Parathyroid adenoma (tissue), 2 donors: ENCODE measurements at regions not wholly inside any gene's neighbourhood (a gene's known extent, or its start where the extent isn't known, plus 50 kb on each side); places are given as distances from the start of the nearest gene placed in this dataset.

Experiments used
- H2AFZ ChIP-seq: fragments of 300-600 bp; sonication (generic); one replicate; pipeline ENCODE4 v1.7.0; 2017; ENCODE audit warnings: antibody characterized with exemption, mild to moderate bottlenecking
- H3K27ac ChIP-seq: fragments of 300-600 bp; sonication (generic); one replicate; pipeline ENCODE4 v1.7.0; 2017
- H3K27me3 ChIP-seq: fragments of 300-600 bp; sonication (generic); one replicate; pipeline ENCODE4 v1.7.0; 2017; ENCODE audit warnings: low read length; ENCODE audit not compliant: control insufficient read depth, insufficient read depth
- H3K36me3 ChIP-seq: fragments of 300-600 bp; sonication (generic); one replicate; pipeline ENCODE4 v1.7.0; 2017; ENCODE audit warnings: low read length; ENCODE audit not compliant: control insufficient read depth, insufficient read depth
- H3K4me1 ChIP-seq: fragments of 300-600 bp; sonication (generic); one replicate; pipeline ENCODE4 v1.7.0; 2017; ENCODE audit warnings: control low read depth
- H3K4me2 ChIP-seq: fragments of 300-600 bp; sonication (generic); one replicate; pipeline ENCODE4 v1.7.0; 2017; ENCODE audit warnings: low read length
- H3K4me3 ChIP-seq: fragments of 300-600 bp; sonication (generic); one replicate; pipeline ENCODE4 v1.7.0; 2017; ENCODE audit warnings: low read depth, low read length
- H3K79me2 ChIP-seq: fragments of 300-600 bp; sonication (generic); one replicate; pipeline ENCODE4 v1.7.0; 2017; ENCODE audit warnings: control low read depth
- H3K9ac ChIP-seq: fragments of 300-600 bp; sonication (generic); one replicate; pipeline ENCODE4 v1.7.0; 2017; ENCODE audit warnings: mild to moderate bottlenecking
- H3K9me3 ChIP-seq: fragments of 300-600 bp; sonication (generic); one replicate; pipeline ENCODE4 v1.7.0; 2017; ENCODE audit warnings: low read length; ENCODE audit not compliant: control insufficient read depth
- TF ChIP-seq, protein P1 (sequence below): fragments of 300-600 bp; sonication (generic); IDR thresholded peaks from one replicate; pipeline ENCODE4 v1.7.0; 2017; ENCODE audit warnings: antibody characterized with exemption, mild to moderate bottlenecking
- donor health status: primary hyperparathyroidism.

GRCh38 chr10:31148951-31149350, 117.3 kb upstream of the ZNF438 start:
- H2AFZ ChIP-seq: no peak overlapping the region
- H3K4me2 ChIP-seq: no peak overlapping the region
- no peak overlapping the region for H3K4me3 ChIP-seq
- no peaks in the 10 kb centered on the region for H3K36me3 ChIP-seq
- TF ChIP-seq, protein P1, sequence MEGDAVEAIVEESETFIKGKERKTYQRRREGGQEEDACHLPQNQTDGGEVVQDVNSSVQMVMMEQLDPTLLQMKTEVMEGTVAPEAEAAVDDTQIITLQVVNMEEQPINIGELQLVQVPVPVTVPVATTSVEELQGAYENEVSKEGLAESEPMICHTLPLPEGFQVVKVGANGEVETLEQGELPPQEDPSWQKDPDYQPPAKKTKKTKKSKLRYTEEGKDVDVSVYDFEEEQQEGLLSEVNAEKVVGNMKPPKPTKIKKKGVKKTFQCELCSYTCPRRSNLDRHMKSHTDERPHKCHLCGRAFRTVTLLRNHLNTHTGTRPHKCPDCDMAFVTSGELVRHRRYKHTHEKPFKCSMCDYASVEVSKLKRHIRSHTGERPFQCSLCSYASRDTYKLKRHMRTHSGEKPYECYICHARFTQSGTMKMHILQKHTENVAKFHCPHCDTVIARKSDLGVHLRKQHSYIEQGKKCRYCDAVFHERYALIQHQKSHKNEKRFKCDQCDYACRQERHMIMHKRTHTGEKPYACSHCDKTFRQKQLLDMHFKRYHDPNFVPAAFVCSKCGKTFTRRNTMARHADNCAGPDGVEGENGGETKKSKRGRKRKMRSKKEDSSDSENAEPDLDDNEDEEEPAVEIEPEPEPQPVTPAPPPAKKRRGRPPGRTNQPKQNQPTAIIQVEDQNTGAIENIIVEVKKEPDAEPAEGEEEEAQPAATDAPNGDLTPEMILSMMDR: no peak
- H3K79me2 ChIP-seq: no peaks in the 10 kb centered on the region
- H3K27ac ChIP-seq: no peak overlapping the region
- no peaks in the 10 kb centered on the region for H3K9me3 ChIP-seq
- no peaks in the 10 kb centered on the region for H3K4me1 ChIP-seq
- H3K27me3 ChIP-seq: no peaks in the 10 kb centered on the region
- H3K9ac ChIP-seq: no peak overlapping the region

DNA sequence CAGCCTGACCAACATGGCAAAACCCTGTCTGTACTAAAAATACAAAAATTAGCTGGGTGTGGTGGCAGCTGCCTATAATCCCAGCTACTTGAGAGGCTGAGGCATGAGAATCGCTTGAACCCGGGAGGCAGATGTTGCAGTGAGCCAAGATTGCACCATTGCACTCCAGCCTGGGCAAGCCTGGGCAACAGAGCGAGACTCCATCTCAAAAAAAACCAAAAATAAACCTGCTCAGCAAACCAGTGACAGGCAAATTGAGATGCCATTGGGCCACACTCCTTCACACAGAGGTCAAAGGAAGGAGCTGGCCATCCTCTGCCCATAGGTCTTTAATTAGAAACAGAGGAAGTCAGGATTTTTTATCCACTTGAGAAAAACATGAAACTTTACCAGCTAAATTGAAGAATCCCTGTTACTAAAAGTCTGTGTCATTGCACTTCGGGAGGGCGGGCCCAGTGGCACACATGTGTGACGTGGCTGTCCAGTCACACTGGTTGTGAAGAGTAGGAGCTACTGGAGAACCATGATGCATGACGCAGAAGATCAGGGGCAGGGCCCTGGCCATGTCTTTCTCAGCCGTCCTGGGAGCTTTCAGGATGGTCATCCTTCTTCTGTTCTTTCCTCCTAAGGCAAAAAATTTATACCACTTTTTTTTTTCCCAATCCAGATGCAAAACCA, 118.3 kb upstream of the ZNF438 start:
- Histone ChIP-seq H3K4me2 (no peak overlapping the region), H2AFZ (no peak overlapping the region), H3K4me3 (no peak overlapping the region), H3K27me3 (no peaks in the 10 kb centered on the region), H3K9me3 (no peaks in the 10 kb centered on the region), H3K27ac (no peak overlapping the region), H3K36me3 (no peaks in the 10 kb centered on the region), H3K4me1 (no peaks in the 10 kb centered on the region), H3K9ac (no peak overlapping the region), H3K79me2 (no peaks in the 10 kb centered on the region)
- TF ChIP-seq, protein P1: no peak

DNA sequence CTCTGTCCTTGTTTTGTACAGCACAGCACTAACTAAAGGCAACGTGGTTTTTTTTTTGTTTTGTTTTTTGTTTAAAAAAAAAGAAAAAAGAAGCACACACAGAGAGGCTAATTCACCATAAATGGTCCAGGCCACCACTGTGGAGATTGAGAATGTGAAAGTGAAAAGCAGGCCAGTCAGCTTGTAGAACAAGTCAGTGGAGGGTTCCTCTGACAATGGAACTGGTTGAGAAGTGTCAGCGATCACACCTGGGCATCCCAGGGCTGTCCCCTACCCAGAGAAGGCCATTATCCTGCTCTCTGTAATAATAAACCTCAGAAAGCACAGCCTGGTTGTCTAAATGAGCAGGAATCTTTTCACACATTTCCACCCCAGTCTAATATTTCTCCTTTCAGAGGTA, 119.6 kb upstream of the ZNF438 start:
- Histone ChIP-seq H2AFZ (no peak overlapping the region), H3K4me2 (no peak overlapping the region), H3K4me3 (no peak overlapping the region), H3K9me3 (no peaks in the 10 kb centered on the region), H3K27ac (no peak overlapping the region), H3K4me1 (no peaks in the 10 kb centered on the region), H3K36me3 (no peaks in the 10 kb centered on the region), H3K9ac (no peak overlapping the region), H3K27me3 (no peaks in the 10 kb centered on the region), H3K79me2 (no peaks in the 10 kb centered on the region)
- TF ChIP-seq, protein P1: no peak

DNA sequence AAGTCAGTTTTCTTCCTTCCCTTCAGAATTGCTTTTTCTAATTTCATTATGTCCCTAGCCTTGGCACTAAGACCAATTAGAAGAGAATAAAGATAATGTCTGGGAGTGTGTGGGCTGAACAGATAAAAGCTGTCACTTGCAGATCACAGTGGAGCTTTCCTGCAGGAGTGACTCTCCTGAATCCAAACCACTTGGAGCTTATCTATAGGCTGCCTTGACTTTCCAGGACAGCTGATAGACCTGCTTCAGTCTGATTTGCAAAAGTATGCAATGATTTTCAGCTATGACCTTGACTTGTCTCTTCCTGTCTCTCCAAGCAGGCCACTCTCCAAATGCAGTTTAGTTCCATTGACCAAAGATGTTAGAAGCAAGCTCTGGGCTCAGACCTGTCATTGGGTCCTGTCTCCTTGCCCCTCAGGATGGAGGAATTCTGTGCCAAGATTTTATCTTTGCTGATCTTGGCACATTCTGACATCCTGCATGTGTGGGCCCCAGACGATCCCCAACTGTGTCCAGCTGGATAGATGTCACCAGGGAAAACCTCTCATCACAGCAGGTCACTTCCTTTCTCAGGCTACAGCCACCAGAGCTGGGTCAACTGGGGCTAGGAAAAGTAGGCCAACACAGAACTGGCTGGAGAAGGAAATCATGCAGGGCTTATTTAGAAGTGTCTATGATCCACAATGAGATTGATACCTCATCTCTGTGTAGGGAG, 120.9 kb upstream of the ZNF438 start:
- TF ChIP-seq, protein P1: no peak
- Histone ChIP-seq H3K79me2 (no peaks in the 10 kb centered on the region), H3K4me3 (no peak overlapping the region), H2AFZ (no peak overlapping the region), H3K9me3 (no peaks in the 10 kb centered on the region), H3K4me1 (no peaks in the 10 kb centered on the region), H3K9ac (no peak overlapping the region), H3K27ac (no peak overlapping the region), H3K4me2 (no peak overlapping the region), H3K27me3 (no peaks in the 10 kb centered on the region), H3K36me3 (no peaks in the 10 kb centered on the region)
